Neutrophil (primary cell): ENCODE measurements at regions not wholly inside any gene's neighbourhood (a gene's known extent, or its start where the extent isn't known, plus 50 kb on each side); places are given as distances from the start of the nearest gene placed in this dataset.
"Not testable (repeated sequence)": the region's sequence is repeated elsewhere in the genome, so short reads cannot be mapped to it uniquely, and the experiment has no call there.

Source experiments
- H3K27ac ChIP-seq: fragments of 200-600 bp; sonication (generic); 2 replicates; pipeline ENCODE4 v1.5.1; 2016; ENCODE audit warnings: mild to moderate bottlenecking, moderate library complexity
- H3K27me3 ChIP-seq: fragments of 200-600 bp; sonication (generic); 2 replicates; pipeline ENCODE4 v1.6.0; 2016; ENCODE audit warnings: mild to moderate bottlenecking
- H3K36me3 ChIP-seq: fragments of 200-600 bp; sonication (generic); 2 replicates; pipeline ENCODE4 v1.5.1; 2017
- H3K4me1 ChIP-seq, 2 experiments: fragments of 200-600 bp in 1 of 2; sonication (generic) in 1 of 2; 1 replicate in 1 of 2; 2 replicates in 1 of 2; pipeline versions ENCODE4 v1.5.1 to v1.6.1; 2013 to 2016; ENCODE audit warnings: low read depth in 1 of 2, low read length in 1 of 2, mild to moderate bottlenecking in 1 of 2, moderate library complexity in 1 of 2; ENCODE audit not compliant: control insufficient read depth in 1 of 2, insufficient read depth in 1 of 2
- H3K4me3 ChIP-seq, 2 experiments: fragments of 200-600 bp in 1 of 2; sonication (generic) in 1 of 2; 1 replicate in 1 of 2; 2 replicates in 1 of 2; pipeline ENCODE4 v1.5.1; 2013 to 2016; ENCODE audit warnings: low read depth in 1 of 2, low read length in 1 of 2, mild to moderate bottlenecking in 1 of 2, moderate library complexity in 1 of 2
- H3K9me3 ChIP-seq: fragments of 200-600 bp; sonication (generic); 2 replicates; pipeline ENCODE4 v1.5.1; 2016
- CTCF ChIP-seq: fragments of 200-600 bp; sonication (generic); IDR thresholded peaks from 2 replicates; pipeline ENCODE4 v1.5.1; 2016; ENCODE audit warnings: antibody characterized with exemption

GRCh38 chrX:101785142-101785541 is 125.5 kb upstream of the ARMCX2 start:
- Histone ChIP-seq H3K9me3 (no peaks in the 10 kb centered on the region), H3K27ac (no peak overlapping the region), H3K4me3 (no peak overlapping the region), H3K27me3 (no peaks in the 10 kb centered on the region), H3K36me3 (no peaks in the 10 kb centered on the region), H3K4me1 (no peaks in the 10 kb centered on the region)
- TF ChIP-seq CTCF, result no peak

DNA sequence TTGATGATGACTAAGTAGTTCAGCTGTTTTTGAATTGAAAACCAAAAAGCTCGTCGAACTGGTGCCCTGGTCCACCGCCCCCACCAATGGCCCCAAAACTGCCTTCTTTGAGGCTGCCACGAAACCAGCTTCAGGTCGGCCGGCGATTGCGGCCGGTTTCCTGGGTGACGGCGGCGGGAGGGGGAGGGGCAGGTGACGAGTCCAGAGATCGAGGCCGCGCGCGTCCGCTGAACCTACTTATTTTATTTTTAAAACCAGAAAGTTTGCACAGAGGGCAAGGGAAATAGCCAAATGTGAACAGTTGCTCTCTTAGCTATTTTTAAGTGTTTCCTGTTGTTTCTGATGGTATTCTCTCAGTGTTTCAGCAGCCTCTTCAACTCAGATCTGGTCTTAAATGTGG is 120.8 kb upstream of the ARMCX2 start:
- not testable (repeated sequence) for H3K27me3 ChIP-seq, H3K36me3 ChIP-seq, H3K9me3 ChIP-seq, H3K4me3 ChIP-seq, H3K4me1 ChIP-seq, H3K27ac ChIP-seq

DNA sequence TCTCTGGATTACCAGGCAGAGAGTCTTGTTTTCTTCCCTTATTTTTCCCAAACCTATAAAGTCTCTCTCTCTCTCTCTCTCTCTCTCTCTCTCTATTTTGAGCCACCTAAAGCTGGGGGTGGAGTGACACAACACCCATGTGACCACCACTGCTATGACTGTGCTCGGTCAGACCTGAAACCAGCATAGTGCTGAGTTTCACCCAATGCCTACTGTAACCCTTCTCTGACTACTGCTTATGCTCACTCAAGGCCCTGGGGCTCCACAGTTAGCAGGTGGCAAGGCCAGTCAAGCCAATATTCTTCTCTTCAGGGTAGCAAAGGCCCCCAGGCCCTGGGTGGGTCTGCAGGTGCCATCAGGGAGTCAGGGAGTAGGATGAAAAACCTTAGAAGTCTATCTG is 114.7 kb upstream of the ARMCX2 start:
- H3K9me3 ChIP-seq, result no peaks in the 10 kb centered on the region
- H3K4me1 ChIP-seq, result no peaks in the 10 kb centered on the region
- H3K27ac ChIP-seq, result no peak overlapping the region
- TF ChIP-seq CTCF, result no peak
- H3K4me3 ChIP-seq, result no peak overlapping the region
- no peaks in the 10 kb centered on the region for H3K27me3 ChIP-seq
- no peaks in the 10 kb centered on the region for H3K36me3 ChIP-seq

DNA sequence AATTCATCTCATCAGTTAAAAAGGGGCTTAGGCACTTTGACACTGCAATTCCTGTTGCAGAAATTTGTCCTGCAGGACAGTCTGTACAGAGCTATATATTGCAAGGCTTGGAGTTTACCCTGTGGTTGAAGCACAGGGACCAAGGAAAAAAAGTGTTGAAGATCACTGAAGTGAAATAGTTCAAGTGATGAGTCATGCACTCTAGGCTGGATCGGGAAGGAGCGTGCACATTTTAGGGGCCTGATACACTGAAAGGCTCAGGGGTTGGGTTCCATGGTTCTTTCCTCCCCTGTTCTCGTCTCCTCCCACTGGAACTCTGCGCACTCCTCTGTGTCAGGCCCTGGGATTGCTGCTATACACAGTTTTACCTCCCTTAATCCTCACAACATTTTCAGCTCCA is 104.9 kb upstream of the ARMCX2 start:
- Histone ChIP-seq H3K27me3 (no peaks in the 10 kb centered on the region), H3K36me3 (no peaks in the 10 kb centered on the region)
- no peak for TF ChIP-seq CTCF

GRCh38 chrX:101759000-101759399 is 99.3 kb upstream of the ARMCX2 start:
- H3K36me3 ChIP-seq, result no peaks in the 10 kb centered on the region
- H3K9me3 ChIP-seq, result no peaks in the 10 kb centered on the region
- no peak for TF ChIP-seq CTCF
- H3K27me3 ChIP-seq, result no peaks in the 10 kb centered on the region
- H3K4me1 ChIP-seq, result no peaks in the 10 kb centered on the region
- H3K27ac ChIP-seq, result no peak overlapping the region
- H3K4me3 ChIP-seq, result no peak overlapping the region

More for the DNA sequence above, 104.9 kb upstream of the ARMCX2 start:
- Histone ChIP-seq H3K27ac (no peak overlapping the region), H3K9me3 (no peaks in the 10 kb centered on the region), H3K4me3 (no peak overlapping the region), H3K4me1 (no peaks in the 10 kb centered on the region)

DNA sequence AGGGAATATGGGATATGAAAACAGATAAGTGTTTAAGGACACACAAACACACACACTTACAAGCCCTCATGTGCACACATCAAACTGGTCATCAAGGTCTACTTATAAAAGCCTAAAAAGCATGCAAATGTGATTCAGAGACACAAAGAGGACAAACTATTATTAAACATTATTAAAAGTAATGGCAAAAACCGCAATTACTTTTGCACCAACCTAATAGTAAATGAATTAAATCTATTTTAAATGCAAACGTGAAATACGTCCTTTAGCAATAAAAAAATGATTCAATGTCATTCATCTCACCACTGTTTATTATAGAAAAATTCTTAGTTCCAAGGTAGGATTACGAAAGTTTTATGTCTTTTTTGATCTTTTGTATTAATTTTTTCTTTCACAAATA is 91.1 kb upstream of the ARMCX2 start:
- no peak for TF ChIP-seq CTCF
- H3K27me3 ChIP-seq, result no peaks in the 10 kb centered on the region
- H3K4me1 ChIP-seq, result no peaks in the 10 kb centered on the region
- no peaks in the 10 kb centered on the region for H3K9me3 ChIP-seq
- H3K4me3 ChIP-seq, result no peak overlapping the region
- no peak overlapping the region for H3K27ac ChIP-seq
- no peaks in the 10 kb centered on the region for H3K36me3 ChIP-seq
